Brain microvascular endothelial cell (primary cell): ENCODE measurements at regions not wholly inside any gene's neighbourhood (a gene's known extent, or its start where the extent isn't known, plus 50 kb on each side); places are given as distances from the start of the nearest gene placed in this dataset.

Source experiments
- DNase-seq: peaks from one replicate; pipeline ENCODE4 v3.0.0-alpha.2; 2020
- H3K27ac ChIP-seq: fragments of 250-450 bp; sonication (Bioruptor Pico); 2 replicates; pipeline ENCODE4 v1.5.1; 2020; ENCODE audit warnings: mild to moderate bottlenecking, moderate library complexity
- H3K27me3 ChIP-seq: fragments of 250-450 bp; sonication (Bioruptor Pico); replicated peaks from 2 replicates; pipeline ENCODE4 v1.5.1; 2020; ENCODE audit warnings: mild to moderate bottlenecking
- H3K36me3 ChIP-seq: fragments of 250-450 bp; sonication (Bioruptor Pico); replicated peaks from 2 replicates; pipeline ENCODE4 v1.5.1; 2020; ENCODE audit warnings: mild to moderate bottlenecking
- H3K4me3 ChIP-seq: 2 replicates; pipeline ENCODE4 v1.5.1; 2011; ENCODE audit warnings: low read depth, mild to moderate bottlenecking, control low read depth, low read length, moderate library complexity
- CTCF ChIP-seq: IDR thresholded peaks from 2 replicates; pipeline ENCODE4 v1.5.1; 2011; ENCODE audit warnings: low read depth, mild to moderate bottlenecking, moderate library complexity, low read length, control low read depth, inconsistent platforms; ENCODE audit errors: missing control alignments
- in situ Hi-C: cut with HindIII; loops from 2 replicates; pipeline ENCODE4 v1.10.0; 2017; ENCODE audit warnings: low sequenced_read_pairs, low pct_ligation_motif_present

GRCh38 chr21:38878379-38879179 is 72.8 kb downstream of the ETS2 start:
- no peak for TF ChIP-seq CTCF
- no peak overlapping the region for H3K27ac ChIP-seq
- in situ Hi-C loops: no loop called here
- H3K27me3 ChIP-seq: no peaks in the 10 kb centered on the region
- DNase-seq: no peak
- H3K36me3 ChIP-seq: no peaks in the 10 kb centered on the region
- H3K4me3 ChIP-seq: no peak overlapping the region

GRCh38 chr21:38875694-38876492 is 70.2 kb downstream of the ETS2 start:
- DNase-seq: no peak
- TF ChIP-seq CTCF: no peak
- no peak overlapping the region for H3K27ac ChIP-seq
- no peak overlapping the region for H3K4me3 ChIP-seq
- H3K36me3 ChIP-seq: no peaks in the 10 kb centered on the region
- H3K27me3 ChIP-seq: no peaks in the 10 kb centered on the region
- in situ Hi-C loops: no loop called here
